AG10803 (cell line): ENCODE measurements at regions not wholly inside any gene's neighbourhood (a gene's known extent, or its start where the extent isn't known, plus 50 kb on each side); places are given as distances from the start of the nearest gene placed in this dataset.

Experiments
- DNase-seq: peaks from one replicate; pipeline ENCODE4 v3.0.0; 2010; ENCODE audit warnings: low read depth
- H3K4me3 ChIP-seq: 2 replicates; pipeline ENCODE4 v1.5.1; 2011; ENCODE audit warnings: mild to moderate bottlenecking, low read length, control low read depth
- TF ChIP-seq, protein P1 (sequence below): conservative IDR thresholded peaks from 2 replicates; pipeline ENCODE4 v1.5.1; 2011; ENCODE audit warnings: mild to moderate bottlenecking, low read length, control low read depth, inconsistent platforms

- TF ChIP-seq, protein P1, sequence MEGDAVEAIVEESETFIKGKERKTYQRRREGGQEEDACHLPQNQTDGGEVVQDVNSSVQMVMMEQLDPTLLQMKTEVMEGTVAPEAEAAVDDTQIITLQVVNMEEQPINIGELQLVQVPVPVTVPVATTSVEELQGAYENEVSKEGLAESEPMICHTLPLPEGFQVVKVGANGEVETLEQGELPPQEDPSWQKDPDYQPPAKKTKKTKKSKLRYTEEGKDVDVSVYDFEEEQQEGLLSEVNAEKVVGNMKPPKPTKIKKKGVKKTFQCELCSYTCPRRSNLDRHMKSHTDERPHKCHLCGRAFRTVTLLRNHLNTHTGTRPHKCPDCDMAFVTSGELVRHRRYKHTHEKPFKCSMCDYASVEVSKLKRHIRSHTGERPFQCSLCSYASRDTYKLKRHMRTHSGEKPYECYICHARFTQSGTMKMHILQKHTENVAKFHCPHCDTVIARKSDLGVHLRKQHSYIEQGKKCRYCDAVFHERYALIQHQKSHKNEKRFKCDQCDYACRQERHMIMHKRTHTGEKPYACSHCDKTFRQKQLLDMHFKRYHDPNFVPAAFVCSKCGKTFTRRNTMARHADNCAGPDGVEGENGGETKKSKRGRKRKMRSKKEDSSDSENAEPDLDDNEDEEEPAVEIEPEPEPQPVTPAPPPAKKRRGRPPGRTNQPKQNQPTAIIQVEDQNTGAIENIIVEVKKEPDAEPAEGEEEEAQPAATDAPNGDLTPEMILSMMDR, result no peak
- peak overlapping the region; percentile 2; the same call in 1 of the 2 replicates for H3K4me3 ChIP-seq
- peak; percentile 94 for DNase-seq
Observed at GRCh38 chr12:116454950-116455447, 104.2 kb upstream of the MAP1LC3B2 start.

GRCh38 chr12:116455540-116456329 is 103.4 kb upstream of the MAP1LC3B2 start:
- TF ChIP-seq, protein P1, result no peak
- H3K4me3 ChIP-seq, result peak overlapping the region; percentile 43
- peak; percentile 96 for DNase-seq

DNA sequence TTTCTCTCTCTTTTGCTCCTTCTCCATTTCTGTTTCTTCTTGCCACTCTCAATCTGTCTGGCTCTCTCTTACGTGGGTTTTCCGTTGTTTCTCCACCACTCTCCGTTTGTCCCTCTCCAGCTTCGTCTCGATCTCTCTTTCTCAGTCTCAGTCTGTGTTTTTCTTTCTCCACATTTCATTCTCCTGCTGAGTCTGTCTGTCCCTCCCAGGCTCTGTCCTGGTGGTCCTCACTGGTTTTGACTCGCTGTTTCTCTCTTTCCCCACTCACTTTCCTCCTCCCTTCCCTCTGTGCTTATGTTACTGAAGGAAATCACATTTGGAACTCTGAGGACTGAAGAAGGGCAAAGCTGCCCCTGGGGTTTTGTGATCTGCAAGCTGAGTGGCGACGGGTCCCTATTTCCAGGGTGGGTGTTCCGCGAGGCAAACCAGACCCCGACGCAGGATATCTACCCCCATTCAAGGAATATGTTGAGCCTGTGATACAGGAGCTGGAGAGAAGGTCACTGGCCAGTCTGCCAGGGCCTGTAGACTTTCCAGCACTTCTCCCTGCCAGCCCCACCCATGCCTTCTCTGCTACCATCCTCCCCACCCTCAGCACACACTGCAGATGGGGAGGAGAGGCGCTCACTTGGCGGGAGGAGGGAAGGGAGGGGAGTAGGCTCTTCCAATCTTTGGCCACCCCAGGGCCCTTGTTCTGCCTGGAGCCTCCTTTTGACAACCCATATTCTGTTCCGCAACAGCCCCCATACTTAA is 102.7 kb upstream of the MAP1LC3B2 start:
- peak overlapping the region; percentile 43 for H3K4me3 ChIP-seq
- TF ChIP-seq, protein P1, result no peak
- peak; percentile 55 for DNase-seq

DNA sequence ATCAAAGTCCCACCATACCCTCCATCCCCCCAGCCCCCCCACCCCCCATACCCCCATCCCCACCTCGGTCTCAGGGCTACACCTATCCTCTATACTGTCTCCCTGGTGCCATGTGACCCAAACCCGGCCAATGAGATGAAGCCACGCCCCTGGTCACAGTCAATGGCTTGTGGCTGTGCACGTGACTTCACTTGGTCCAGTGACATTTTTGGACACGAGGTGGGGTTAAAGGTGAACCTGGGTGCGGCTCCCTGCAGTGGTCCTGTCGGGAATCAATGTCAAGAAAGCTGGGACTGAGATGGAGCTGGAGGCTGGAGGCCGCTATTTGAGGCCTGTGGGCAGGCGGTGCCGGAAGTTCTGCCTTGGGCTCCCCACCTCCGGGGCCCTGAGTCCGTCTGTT is 100.7 kb upstream of the MAP1LC3B2 start:
- no peak for DNase-seq
- TF ChIP-seq, protein P1, result no peak
- no peak overlapping the region for H3K4me3 ChIP-seq

GRCh38 chr12:116459011-116459875 is 99.9 kb upstream of the MAP1LC3B2 start:
- no peak for DNase-seq
- TF ChIP-seq, protein P1, result no peak
- H3K4me3 ChIP-seq, result no peak overlapping the region

DNA sequence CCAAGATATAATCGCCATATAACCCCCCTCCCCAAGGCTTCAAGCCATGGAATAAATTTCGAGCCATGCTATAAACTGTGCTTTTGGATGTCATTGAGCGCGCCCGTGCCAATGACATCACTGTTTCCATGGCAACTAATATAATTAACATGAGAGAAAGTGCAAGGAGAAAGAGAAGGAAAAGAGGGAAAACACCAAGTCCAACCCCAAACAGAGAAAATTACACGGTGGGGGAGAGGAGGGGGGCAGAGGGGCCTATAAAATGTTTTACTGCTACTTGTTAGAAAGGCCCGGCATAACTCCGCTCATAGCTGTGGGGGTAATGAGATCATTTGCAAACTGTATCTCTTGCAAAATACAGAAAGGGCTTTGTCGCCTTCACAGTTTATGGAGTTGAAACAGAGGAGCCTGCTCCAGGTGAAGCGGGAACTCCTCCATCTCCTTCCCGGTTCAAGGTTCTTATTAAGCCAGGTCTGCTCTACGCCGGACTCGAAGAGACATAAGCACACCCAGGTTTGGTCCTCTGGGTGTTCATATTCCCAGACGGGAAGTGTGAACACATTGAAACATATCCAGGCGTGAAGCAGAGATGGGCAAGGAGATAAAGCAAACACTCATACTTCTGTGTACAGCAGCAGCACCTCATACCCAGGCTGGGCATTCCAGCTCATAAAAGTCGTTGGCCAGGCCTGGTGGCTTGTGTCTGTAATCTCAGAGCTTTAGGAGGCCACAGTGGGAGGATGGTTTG is 99.1 kb upstream of the MAP1LC3B2 start:
- TF ChIP-seq, protein P1, result no peak
- DNase-seq, result peak; percentile 38
- no peak overlapping the region for H3K4me3 ChIP-seq
